Activated T-helper 2 cell treated with anti-CD3 and anti-CD28 coated beads, Interferon-gamma antibody, Interleukin-2, Interleukin-4, amounts not matched to agents 10 μg/mL and 5 μg/mL and 100 μg/mL, durations not matched to agents 14 hours and 24 hours and 36 hours (primary cell): ENCODE measurements at regions not wholly inside any gene's neighbourhood (a gene's known extent, or its start where the extent isn't known, plus 50 kb on each side); places are given as distances from the start of the nearest gene placed in this dataset.

Experiments
- DNase-seq: peaks from one replicate; pipeline ENCODE4 v3.0.0; 2021; ENCODE audit warnings: low spot score
- H3K27ac Mint-ChIP-seq: one replicate; pipeline ENCODE4 v1.8.0; 2021; ENCODE audit warnings: mixed read lengths
- H3K27me3 Mint-ChIP-seq: one replicate; pipeline ENCODE4 v1.8.0; 2021; ENCODE audit warnings: low read depth, mixed read lengths
- H3K36me3 Mint-ChIP-seq: one replicate; pipeline ENCODE4 v1.8.0; 2021; ENCODE audit warnings: low read depth, mixed read lengths
- H3K4me1 Mint-ChIP-seq: one replicate; pipeline ENCODE4 v1.8.0; 2021; ENCODE audit warnings: low read depth, mixed read lengths
- H3K4me3 Mint-ChIP-seq: one replicate; pipeline ENCODE4 v1.8.0; 2021; ENCODE audit warnings: low read depth, mild to moderate bottlenecking, moderate library complexity, mixed read lengths
- H3K9me3 Mint-ChIP-seq: one replicate; pipeline ENCODE4 v1.8.0; 2021; ENCODE audit warnings: mixed read lengths
- intact Hi-C: fragments of 100-400 bp; cut with micrococcal nuclease; formaldehyde crosslinking; loops from one replicate; pipeline ENCODE4 v1.15.1; 2023

DNA sequence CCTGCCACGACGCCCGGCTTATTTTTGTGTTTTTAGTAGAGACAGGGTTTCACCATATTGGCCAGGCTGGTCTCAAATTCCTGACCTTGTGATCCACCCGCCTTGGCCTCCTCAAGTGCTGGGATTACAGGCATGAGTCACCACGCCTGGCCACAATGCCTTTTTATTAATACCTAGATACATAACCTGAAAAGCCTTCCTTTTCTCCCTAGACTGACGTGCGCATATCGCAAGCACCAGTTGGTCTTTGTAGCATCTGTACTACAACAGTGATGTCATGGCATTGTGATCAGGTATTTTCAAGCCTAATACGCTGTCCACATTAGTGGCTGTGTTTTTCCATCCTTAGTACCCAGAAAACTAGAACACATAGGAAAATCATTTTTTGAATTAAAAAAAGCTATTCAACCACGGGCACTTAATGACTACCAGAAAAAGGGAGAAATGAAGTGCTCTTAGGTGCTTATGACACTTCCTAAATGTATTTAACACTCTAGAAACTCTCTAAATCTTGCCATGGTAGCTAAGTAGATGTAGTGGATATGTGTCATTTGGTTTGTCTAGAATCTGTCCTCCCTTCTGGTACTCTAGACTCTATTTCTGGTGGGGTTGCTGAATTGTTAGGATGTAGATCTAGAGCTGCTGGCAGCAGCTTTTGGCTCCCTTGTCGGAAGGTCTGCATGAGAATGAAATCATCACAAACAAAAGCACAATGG is 707.8 kb downstream of the STIM2 start:
- intact Hi-C loops = no loop called here
- H3K4me1 Mint-ChIP-seq = no peaks in the 10 kb centered on the region
- no peak overlapping the region for H3K4me3 Mint-ChIP-seq
- no peaks in the 10 kb centered on the region for H3K36me3 Mint-ChIP-seq
- H3K9me3 Mint-ChIP-seq = peaks cover 12% of the 10 kb centered on the region
- no peak overlapping the region for H3K27ac Mint-ChIP-seq
- no peaks in the 10 kb centered on the region for H3K27me3 Mint-ChIP-seq
- DNase-seq = no peak

DNA sequence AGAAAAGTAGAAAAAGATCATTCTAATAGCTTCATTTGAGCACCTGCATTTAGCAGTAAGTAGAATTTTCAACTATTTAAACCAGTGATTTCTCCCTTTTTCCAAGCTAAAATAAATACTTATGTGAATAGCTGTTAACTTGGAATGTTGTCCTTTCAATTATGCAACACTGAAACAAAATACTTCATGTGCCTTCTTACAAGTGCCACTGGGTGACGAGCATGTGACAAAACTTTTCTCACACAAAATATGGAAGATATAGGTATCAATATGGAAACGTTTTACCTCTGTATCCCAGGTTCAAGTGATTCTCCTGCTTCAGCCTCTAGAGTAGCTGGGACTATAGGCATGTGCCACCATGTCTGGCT is 708.3 kb downstream of the STIM2 start:
- H3K36me3 Mint-ChIP-seq = no peaks in the 10 kb centered on the region
- H3K4me3 Mint-ChIP-seq = no peak overlapping the region
- DNase-seq = no peak
- no peaks in the 10 kb centered on the region for H3K27me3 Mint-ChIP-seq
- H3K27ac Mint-ChIP-seq = no peak overlapping the region
- H3K4me1 Mint-ChIP-seq = no peaks in the 10 kb centered on the region
- intact Hi-C loops = no loop called here
- H3K9me3 Mint-ChIP-seq = peaks cover 14% of the 10 kb centered on the region

DNA sequence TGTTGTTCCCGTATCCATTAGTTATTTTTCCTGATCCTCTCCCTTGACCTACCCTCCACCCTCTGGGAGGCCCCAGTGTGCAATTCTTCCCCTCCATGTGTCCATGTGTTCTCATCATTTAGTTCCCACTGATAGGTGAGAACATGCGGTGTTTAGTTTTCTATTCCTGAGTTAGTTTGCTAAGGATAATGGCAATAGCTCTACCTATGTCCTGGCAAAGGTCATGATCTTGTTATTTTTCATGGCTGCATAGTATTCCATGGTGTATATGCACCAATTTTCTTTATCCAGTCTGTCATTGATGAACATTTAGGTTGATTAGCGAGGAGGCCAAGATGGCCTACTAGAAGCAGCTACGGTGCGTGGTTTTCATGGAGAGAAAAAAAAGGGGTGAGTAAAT is 714.1 kb downstream of the STIM2 start:
- no peaks in the 10 kb centered on the region for H3K4me1 Mint-ChIP-seq
- intact Hi-C loops = no loop called here
- H3K4me3 Mint-ChIP-seq = no peak overlapping the region
- peaks cover 29% of the 10 kb centered on the region for H3K9me3 Mint-ChIP-seq
- no peaks in the 10 kb centered on the region for H3K36me3 Mint-ChIP-seq
- DNase-seq = no peak
- H3K27ac Mint-ChIP-seq = no peak overlapping the region
- H3K27me3 Mint-ChIP-seq = no peaks in the 10 kb centered on the region

DNA sequence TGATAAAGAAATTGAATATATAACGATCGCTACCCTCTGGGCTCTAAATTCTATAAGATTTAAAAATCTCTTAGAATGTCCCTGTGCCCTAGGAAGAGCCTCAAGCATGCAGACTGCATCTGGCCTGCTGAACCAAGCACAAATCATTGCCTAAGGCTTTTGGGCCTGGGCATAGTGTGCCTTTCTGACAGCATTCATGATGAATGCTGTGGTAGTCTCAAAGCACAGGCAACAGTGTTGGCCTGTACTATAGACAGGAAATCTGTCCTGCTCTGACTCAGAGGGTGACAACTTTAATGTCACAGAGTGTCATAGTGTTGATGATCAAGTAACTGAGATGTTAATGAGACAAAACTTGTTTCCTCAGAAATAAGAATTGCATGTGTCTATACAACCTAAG is 717.3 kb downstream of the STIM2 start:
- Mint-ChIP-seq H3K4me1 (no peaks in the 10 kb centered on the region), H3K27me3 (no peaks in the 10 kb centered on the region), H3K27ac (no peak overlapping the region), H3K9me3 (peaks cover 29% of the 10 kb centered on the region), H3K4me3 (no peak overlapping the region), H3K36me3 (no peaks in the 10 kb centered on the region)
- no peak for DNase-seq
- intact Hi-C loops = no loop called here

DNA sequence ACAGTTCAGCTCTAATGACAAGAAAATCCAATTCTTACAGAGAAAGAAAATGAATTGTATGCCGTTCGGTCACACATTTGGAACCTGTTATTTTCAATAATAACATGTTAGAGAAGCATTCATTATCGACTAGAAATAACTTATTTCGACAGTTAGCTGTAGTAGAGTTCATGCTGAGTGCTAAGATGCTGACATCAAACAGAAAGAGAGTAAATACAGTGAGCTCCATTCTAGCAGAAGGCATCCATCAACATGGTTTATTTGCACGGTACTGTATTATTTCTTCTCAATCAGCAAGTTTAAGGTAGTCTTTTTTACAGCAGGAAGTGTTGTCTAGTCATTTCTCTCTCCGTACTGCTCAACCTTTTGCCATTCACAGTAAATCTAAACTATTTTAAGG is 732.1 kb downstream of the STIM2 start:
- Mint-ChIP-seq H3K36me3 (no peaks in the 10 kb centered on the region), H3K27ac (no peak overlapping the region), H3K9me3 (no peaks in the 10 kb centered on the region), H3K4me1 (no peaks in the 10 kb centered on the region), H3K4me3 (no peak overlapping the region), H3K27me3 (no peaks in the 10 kb centered on the region)
- no peak for DNase-seq
- intact Hi-C loops = no loop called here

DNA sequence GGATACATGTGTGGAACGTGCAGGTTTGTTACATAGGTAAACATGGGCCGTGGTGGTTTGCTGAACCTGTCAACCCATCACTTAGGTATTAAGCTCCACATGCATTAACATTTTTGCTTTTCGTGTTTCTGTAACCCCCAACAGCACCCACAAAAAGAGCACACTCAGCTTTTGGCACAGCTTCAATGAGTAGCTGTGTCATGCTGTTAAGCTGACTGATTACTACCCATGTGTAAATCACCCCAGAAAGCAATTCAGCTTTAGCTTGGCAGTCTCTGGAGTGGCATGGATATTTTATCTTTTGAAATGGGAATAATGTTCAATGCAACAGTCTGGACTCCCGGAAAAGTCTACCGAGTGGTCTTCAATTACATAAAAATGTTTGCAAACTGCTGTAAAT is 734.3 kb downstream of the STIM2 start:
- no peaks in the 10 kb centered on the region for H3K27me3 Mint-ChIP-seq
- intact Hi-C loops = no loop called here
- no peak overlapping the region for H3K27ac Mint-ChIP-seq
- no peaks in the 10 kb centered on the region for H3K36me3 Mint-ChIP-seq
- H3K9me3 Mint-ChIP-seq = no peaks in the 10 kb centered on the region
- no peak for DNase-seq
- H3K4me1 Mint-ChIP-seq = no peaks in the 10 kb centered on the region
- H3K4me3 Mint-ChIP-seq = no peak overlapping the region

DNA sequence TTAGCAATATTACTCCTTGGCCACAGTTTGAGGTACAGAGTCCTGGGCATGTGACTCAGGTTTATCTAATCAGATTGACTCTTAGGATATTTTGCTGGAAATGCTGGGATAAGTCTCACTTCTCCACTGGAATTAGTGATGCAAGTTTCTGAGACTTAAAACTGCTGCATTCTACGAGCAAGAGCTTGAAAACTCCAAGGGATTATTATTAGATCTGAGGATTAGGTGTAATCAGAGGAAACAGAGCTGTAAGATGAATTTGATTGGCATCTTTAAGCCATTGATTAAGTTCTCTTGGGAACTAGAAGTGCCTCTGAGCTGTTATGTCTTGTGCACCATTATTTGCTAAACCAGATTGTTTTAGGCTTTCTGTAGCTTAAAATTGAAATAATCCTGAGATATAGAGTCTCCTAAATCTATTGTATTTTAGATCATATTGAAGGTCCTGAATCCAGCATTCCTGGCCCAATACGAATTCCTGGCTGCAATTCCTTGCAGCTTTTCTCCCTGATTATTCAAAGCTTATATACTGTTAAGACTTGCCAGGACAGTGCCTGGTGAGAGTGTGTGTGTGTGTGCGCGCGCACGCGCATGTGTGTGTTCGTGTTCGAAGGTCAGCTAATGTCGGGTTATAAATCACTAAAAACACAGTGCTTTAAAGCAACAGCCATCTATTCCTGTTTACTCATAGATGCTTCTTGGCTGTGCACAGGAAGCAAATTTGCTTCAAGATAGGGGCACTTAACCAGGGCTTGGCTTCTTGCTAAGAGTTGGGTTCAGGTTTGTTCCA is 735.1 kb downstream of the STIM2 start:
- H3K9me3 Mint-ChIP-seq = no peaks in the 10 kb centered on the region
- no peak overlapping the region for H3K4me3 Mint-ChIP-seq
- no peaks in the 10 kb centered on the region for H3K36me3 Mint-ChIP-seq
- no peaks in the 10 kb centered on the region for H3K27me3 Mint-ChIP-seq
- DNase-seq = no peak
- H3K27ac Mint-ChIP-seq = no peak overlapping the region
- H3K4me1 Mint-ChIP-seq = no peaks in the 10 kb centered on the region
- intact Hi-C loops = no loop called here

DNA sequence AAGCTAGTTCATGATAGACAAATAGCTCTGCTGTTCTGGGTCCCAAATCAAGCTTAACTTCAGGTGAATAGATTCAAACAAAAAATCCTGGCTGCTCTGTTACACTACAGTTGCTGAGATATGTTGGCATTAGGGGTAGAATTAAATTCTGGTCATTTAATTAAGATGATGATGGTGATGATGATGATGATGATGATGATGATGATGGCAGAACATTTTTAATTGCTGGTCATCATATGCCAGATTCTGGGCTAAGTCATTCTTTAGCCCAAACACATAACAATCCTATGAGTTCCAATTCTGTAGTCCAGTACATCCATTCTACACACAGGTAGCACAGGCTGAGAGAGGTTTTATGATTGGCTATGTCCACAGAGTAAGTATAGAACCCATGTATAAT is 741.5 kb downstream of the STIM2 start:
- H3K36me3 Mint-ChIP-seq = no peaks in the 10 kb centered on the region
- DNase-seq = no peak
- no peaks in the 10 kb centered on the region for H3K27me3 Mint-ChIP-seq
- intact Hi-C loops = no loop called here
- peaks cover 10% of the 10 kb centered on the region for H3K9me3 Mint-ChIP-seq
- H3K4me1 Mint-ChIP-seq = no peaks in the 10 kb centered on the region
- H3K27ac Mint-ChIP-seq = no peak overlapping the region
- H3K4me3 Mint-ChIP-seq = no peak overlapping the region

DNA sequence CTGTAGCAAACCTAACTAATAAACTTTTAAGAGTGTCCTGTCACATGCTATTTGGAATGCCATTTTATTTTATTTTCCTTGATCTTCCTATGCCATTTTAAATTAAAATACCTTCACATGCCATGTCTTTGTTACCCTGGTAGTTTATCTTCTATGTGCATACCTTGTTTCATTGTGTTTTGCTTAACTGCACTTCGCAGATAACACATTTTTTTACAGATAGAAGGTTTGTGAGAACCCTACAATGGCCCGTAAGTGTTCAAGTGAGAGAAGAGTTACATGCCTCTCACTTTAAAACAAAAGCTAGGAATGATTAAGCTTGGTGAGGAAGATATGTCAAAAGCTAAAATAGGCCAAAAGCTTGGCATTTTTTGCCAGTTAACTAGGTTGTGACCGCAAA is 744.1 kb downstream of the STIM2 start:
- DNase-seq = no peak
- Mint-ChIP-seq H3K4me3 (no peak overlapping the region), H3K36me3 (no peaks in the 10 kb centered on the region), H3K27ac (no peak overlapping the region), H3K27me3 (no peaks in the 10 kb centered on the region), H3K4me1 (no peaks in the 10 kb centered on the region), H3K9me3 (peaks cover 10% of the 10 kb centered on the region)
- intact Hi-C loops = no loop called here

DNA sequence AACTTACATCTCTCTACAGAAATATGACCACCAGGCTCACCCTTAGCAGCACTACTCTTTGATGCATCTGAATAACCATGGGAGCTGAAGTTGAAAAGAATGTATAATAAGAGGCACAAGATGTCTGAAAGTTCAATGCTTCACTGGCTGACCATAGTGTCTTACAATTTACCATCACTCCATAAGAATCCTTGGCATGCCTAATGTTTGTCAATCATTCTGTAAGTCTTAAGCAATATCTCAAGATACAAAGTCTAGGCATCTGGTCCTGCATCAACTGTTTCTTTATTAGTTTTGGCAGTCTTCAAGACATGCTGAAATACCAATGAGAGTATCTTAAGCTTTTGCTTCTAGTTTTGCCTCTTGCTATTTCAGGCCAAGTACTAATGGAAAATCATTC is 755.5 kb downstream of the STIM2 start:
- H3K4me1 Mint-ChIP-seq = no peaks in the 10 kb centered on the region
- no peak overlapping the region for H3K27ac Mint-ChIP-seq
- no peaks in the 10 kb centered on the region for H3K27me3 Mint-ChIP-seq
- no peaks in the 10 kb centered on the region for H3K36me3 Mint-ChIP-seq
- no peak for DNase-seq
- H3K9me3 Mint-ChIP-seq = peaks cover 5% of the 10 kb centered on the region
- no peak overlapping the region for H3K4me3 Mint-ChIP-seq
- intact Hi-C loops = no loop called here

DNA sequence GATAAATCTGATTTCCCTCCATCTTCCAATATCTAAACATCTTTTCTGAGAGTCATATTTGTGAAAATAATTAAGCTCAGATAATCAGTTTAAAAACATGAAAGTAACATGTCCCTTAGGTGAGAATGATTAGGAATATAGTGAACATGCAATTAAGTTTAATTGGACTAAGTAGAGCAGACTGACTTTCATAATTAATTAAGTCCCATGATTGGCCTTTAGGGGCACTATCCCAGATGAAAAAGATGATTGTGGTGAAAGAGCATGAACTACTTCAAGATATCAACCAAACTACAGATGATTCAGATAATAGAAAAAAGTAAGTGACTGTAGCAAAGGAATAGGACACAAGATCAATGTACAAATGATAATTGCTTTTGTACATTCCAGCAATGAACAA is 758.8 kb downstream of the STIM2 start:
- Mint-ChIP-seq H3K36me3 (no peaks in the 10 kb centered on the region), H3K27me3 (no peaks in the 10 kb centered on the region), H3K4me1 (no peaks in the 10 kb centered on the region), H3K27ac (no peak overlapping the region), H3K4me3 (no peak overlapping the region), H3K9me3 (peaks cover 13% of the 10 kb centered on the region)
- DNase-seq = no peak
- intact Hi-C loops = no loop called here

DNA sequence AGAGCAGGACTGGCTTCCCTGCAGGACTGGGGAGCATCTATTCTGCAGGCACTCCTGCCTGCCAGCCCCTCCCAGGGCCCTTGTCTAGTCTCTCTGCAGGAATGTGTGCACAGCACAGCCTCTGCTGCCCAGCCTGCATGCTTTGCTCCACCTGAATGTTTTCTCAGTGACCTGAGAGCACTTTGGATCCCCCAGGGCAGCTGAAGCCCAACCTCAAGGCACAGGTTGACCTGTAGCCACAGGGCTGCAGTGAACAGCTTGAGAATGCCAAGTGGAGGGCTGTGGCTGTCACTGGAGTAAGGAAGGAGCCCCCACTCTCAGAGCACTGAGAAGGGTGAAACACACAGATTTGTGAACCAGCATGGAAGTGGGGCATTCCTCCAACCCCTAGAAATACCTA is 760.2 kb downstream of the STIM2 start:
- Mint-ChIP-seq H3K27ac (no peak overlapping the region), H3K36me3 (no peaks in the 10 kb centered on the region), H3K27me3 (no peaks in the 10 kb centered on the region), H3K9me3 (peaks cover 13% of the 10 kb centered on the region), H3K4me1 (no peaks in the 10 kb centered on the region), H3K4me3 (no peak overlapping the region)
- DNase-seq = no peak
- intact Hi-C loops = no loop called here

DNA sequence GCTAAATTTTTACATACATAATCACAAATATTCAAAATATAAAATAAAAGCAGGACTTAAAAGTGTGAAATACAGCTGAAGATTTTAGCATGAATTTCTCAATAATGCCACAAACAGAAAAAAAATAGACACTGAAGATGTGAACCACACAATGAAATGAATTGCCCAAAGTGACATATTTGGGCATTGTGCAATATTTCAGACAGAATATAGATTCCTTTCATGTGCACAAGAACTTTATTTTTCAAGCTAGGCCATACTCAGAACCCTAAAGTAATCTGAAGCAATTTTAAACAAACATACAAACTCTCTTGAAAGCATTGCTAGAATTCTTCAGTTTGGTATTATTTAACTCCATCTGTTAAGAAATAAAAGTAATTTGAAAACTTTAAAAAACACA is 764.1 kb downstream of the STIM2 start:
- no peaks in the 10 kb centered on the region for H3K4me1 Mint-ChIP-seq
- H3K36me3 Mint-ChIP-seq = no peaks in the 10 kb centered on the region
- peaks cover 13% of the 10 kb centered on the region for H3K9me3 Mint-ChIP-seq
- DNase-seq = no peak
- intact Hi-C loops = no loop called here
- no peak overlapping the region for H3K27ac Mint-ChIP-seq
- no peaks in the 10 kb centered on the region for H3K27me3 Mint-ChIP-seq
- no peak overlapping the region for H3K4me3 Mint-ChIP-seq
